Caki2 (cell line): ENCODE measurements at regions not wholly inside any gene's neighbourhood (a gene's known extent, or its start where the extent isn't known, plus 50 kb on each side); places are given as distances from the start of the nearest gene placed in this dataset.

Source experiments
- DNase-seq: peaks from one replicate; pipeline ENCODE4 v3.0.0-alpha.2; 2015; ENCODE audit warnings: low read depth
- in situ Hi-C: cut with HindIII; loops from 2 replicates; pipeline ENCODE4 v1.10.0; 2016; ENCODE audit warnings: low sequenced_read_pairs, low pct_unique_long_range_greater_than_20kb, mixed read lengths

GRCh38 chr13:40477623-40478608 is 188.5 kb downstream of the FOXO1 start:
- in situ Hi-C loops: no loop called here
- no peak for DNase-seq

GRCh38 chr13:40478775-40479174 is 187.7 kb downstream of the FOXO1 start:
- DNase-seq: no peak
- in situ Hi-C loops: no loop called here

GRCh38 chr13:40479196-40479845 is 187.1 kb downstream of the FOXO1 start:
- in situ Hi-C loops: no loop called here

DNA sequence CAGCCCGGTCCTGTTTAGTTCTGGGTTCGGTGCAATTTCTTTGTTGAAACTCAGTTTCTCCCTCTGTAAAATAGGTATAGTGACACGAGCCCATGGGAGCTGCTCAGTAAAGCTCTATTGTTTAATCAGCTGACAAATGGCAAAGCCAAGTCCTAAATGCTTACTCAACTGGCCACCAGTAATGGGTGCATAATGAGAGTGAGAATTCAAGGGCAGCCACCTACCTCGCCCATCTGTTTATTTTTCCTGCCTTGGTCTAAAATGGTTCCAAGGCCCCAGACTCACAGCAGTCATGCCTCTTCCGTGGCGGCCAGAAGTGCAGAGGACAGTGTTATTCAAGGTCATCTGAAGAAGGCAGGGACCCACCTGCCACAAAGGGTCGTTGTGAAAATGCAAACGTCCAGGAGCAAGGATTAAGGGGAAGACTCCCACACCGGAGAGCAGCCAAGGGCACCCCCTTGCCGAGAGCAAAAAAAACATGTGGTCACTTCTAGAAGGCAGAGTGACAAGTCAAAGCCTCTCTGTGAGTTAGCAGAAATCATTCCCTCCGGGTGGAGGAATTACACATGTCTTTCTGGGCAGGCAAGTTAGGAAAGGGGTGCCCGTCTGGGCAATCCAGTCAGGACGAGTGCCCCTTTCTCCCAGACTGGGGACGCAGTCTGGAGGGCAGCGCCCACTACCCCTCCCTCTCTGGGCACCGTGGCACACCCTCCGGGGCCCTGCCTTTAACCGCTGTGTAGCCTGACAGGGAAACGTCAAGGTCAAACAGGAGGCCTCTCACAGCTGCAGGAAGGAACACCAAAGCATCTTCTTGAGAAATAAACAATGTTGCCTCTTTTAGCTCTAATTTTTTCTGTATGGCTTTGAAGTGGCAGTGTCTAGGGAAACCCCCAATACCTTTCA is 186.2 kb downstream of the FOXO1 start:
- DNase-seq: no peak
- in situ Hi-C loops: no loop called here

More at GRCh38 chr13:40479196-40479845, 187.1 kb downstream of the FOXO1 start:
- no peak for DNase-seq

- no peak for DNase-seq
- in situ Hi-C loops: no loop called here
Measured at GRCh38 chr13:40480915-40481516, 185.4 kb downstream of the FOXO1 start.

GRCh38 chr13:40483601-40484000 is 182.8 kb downstream of the FOXO1 start:
- DNase-seq: no peak
- in situ Hi-C loops: no loop called here

GRCh38 chr13:40484101-40484800 is 182.2 kb downstream of the FOXO1 start:
- no peak for DNase-seq
- in situ Hi-C loops: no loop called here

GRCh38 chr13:40484974-40485373 is 181.5 kb downstream of the FOXO1 start:
- in situ Hi-C loops: no loop called here
- DNase-seq: no peak

DNA sequence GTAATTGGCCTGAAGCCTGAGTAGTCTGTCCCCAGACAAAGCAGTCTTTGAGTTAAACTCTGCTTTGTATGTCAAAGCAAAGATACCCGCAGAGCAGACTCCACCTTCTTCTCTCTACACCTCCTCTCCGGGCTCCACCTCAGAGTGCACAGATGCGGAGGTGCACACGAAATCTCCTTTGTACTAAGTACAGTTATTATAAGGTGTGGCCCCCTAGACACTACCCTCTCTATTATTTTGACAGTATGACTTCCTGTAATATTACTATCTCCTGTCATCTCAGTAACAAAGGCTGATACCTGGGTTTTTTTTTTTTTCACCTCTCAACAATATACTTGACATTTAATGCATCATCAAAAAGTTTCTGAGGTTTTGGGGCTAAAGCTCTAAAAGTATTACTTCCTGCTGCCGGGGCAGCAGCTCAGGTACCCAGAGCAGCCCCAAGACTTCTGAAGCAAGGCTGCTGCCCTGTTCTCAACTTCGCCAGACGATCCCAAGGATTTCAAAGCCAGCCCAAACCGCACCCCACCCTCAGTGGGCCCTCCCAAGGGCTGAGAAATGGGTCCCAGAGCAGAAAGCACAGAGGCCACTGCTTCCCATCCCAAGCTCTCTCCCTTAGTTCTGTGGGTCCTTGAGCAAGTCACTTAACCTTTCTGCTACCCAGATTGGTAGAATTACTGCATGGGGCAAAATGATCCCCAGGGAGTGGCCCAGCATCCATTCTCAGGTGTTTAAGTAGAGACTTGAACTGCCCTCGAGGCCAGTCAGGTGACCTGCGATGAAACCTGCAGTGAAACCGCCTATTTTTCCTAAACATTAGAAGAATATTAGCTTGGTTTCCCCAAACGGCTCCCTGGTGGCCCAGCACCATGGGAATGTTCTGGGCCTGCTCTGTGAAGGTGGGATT is 180.6 kb downstream of the FOXO1 start:
- no peak for DNase-seq
- in situ Hi-C loops: no loop called here

DNA sequence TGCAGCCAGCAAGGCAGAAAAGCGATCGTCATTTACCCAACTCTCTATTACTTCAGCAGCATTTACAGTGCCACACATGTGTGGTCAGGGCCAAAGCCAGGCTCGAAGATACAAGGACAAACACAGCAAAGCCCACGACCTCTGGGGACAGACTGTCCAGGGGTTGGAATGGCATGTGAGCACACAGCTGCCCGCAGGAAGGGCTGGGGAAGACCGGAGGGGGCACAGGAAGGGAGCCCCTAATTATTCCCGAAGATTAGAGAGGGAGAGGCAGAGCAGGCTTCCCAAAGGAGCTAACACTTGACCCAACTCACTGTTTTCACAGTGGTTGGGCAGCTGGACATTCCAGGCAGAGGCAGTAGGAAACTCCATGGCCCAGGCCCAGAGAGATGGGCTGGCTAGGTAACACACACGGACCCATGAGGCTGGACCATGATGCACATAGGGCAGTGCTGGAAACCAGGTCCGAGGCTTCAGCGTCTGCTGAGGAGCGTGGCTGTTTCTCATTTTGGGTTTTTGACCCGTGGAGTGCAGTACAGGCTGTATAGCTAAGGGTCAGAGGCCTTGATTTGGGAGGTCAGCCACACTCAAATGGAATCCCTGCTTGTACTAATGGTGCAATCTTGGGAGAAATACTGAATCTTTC is 179.8 kb downstream of the FOXO1 start:
- no peak for DNase-seq
- in situ Hi-C loops: no loop called here

- in situ Hi-C loops: no loop called here
- no peak for DNase-seq
Measured at GRCh38 chr13:40488869-40489391, 177.5 kb downstream of the FOXO1 start.

DNA sequence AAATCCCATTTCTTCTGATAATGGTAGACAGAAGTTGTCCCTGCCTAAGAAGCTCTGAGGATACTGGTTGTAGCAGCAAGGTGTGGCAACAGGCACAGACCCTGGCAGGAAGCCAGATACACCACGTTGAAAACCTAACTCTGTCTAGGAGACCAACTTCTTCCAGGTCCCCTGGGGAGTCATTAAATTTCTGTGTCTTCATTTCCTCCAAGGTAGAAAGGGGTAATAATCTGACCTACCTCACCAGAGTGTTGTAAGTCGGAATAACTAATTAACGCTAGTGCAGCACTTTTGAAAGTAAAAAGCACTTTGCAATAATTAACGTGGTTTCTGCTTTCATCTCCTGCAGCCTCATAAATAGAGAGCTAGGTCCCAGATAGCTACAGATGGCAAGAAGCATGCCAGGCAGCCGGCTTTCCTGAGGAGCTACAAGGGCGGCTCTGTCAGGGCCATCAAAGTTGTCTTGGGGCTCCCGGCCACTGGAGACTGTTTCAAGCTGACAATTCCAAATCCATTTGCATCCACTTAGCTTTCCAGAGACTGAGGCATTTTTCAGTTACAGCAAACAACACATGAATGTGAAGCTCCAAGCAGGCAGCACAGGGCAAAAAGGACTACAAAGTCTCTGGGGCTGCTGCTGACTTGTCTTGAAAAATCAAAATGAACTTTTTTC is 176.2 kb downstream of the FOXO1 start:
- DNase-seq: no peak
- in situ Hi-C loops: no loop called here

DNA sequence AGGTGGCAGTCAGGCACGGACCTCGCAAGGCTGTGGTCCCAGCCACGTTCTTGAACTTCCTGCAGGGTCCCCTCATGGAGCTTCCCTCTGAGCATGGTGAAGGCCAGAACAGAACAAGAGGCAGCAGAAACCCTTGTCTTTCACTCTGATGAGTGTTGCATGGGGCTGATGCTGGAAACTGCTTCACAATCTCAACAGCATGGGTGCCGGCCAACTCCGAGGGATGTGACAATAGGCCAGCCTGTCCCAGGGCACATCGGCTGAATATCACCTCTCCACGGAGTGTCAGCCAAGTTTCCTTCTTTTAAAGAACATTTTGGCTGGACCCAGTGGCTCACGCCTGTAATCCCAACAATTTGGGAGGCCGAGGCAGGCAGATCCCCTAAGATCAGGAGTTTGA is 173.9 kb downstream of the FOXO1 start:
- no peak for DNase-seq
- in situ Hi-C loops: no loop called here

DNA sequence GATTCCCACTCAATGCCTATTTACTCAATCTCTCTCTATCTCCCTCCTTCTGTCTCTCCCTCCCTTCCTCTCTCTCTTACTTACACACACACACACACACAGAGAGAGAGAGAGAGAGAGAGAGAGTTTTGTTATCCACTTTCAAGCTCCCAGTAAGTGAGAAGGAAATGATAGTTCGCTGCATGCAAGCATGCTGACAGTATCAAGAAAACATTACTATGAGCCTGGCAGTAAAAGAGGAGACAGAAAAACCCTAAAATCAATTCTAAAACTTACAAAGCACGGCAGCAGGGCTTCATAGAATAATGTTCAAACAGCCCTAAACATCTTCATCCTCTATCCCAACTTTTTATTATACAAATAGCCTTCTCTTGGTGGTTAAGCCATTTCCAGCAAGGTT is 171.9 kb downstream of the FOXO1 start:
- in situ Hi-C loops: no loop called here
- DNase-seq: no peak

- no peak for DNase-seq
- in situ Hi-C loops: no loop called here
Measured at GRCh38 chr13:40494946-40495620, 171.4 kb downstream of the FOXO1 start.
